Endothelial cell of umbilical vein (primary cell): ENCODE measurements at regions not wholly inside any gene's neighbourhood (a gene's known extent, or its start where the extent isn't known, plus 50 kb on each side); places are given as distances from the start of the nearest gene placed in this dataset.

Source experiments
- CTCF ChIP-seq, 2 donors: IDR thresholded peaks; 1 replicate in 1 of 2; 2 replicates in 1 of 2; pipeline ENCODE4 v1.5.1; 2011; ENCODE audit warnings: low read length in 2 of 2, mild to moderate bottlenecking in 2 of 2, moderate library complexity in 2 of 2, control low read depth in 1 of 2, inconsistent platforms in 1 of 2, low read depth in 1 of 2; ENCODE audit not compliant: insufficient read depth in 1 of 2; ENCODE audit errors: extremely low read depth in 1 of 2
- EZH2 ChIP-seq: IDR thresholded peaks from 2 replicates; pipeline ENCODE4 v1.6.1; 2012; ENCODE audit warnings: borderline replicate concordance, low read depth, mild to moderate bottlenecking, moderate library complexity, low read length, inconsistent platforms; ENCODE audit not compliant: severe bottlenecking
- MAX ChIP-seq: IDR thresholded peaks from 2 replicates; pipeline ENCODE4 v1.6.1; 2011; ENCODE audit not compliant: insufficient read depth, insufficient read length
- POLR2A ChIP-seq: IDR thresholded peaks from 2 replicates; pipeline ENCODE4 v1.6.1; 2012; ENCODE audit warnings: low read depth, mild to moderate bottlenecking, control low read depth, low read length
- POLR2AphosphoS5 ChIP-seq: IDR thresholded peaks from 2 replicates; pipeline ENCODE4 v1.6.1; 2012; ENCODE audit warnings: low read depth, mild to moderate bottlenecking, control low read depth, low read length, moderate library complexity; ENCODE audit not compliant: insufficient read depth

- TF ChIP-seq POLR2AphosphoS5 (no peak), CTCF (IDR thresholded peaks at IDR 0.05; ENCODE audit: extremely low read depth in 1 of 2, insufficient read depth in 1 of 2, low read depth in 1 of 2, low read length in 2 of 2) (no peak), MAX (no peak), POLR2A (no peak), EZH2 (no peak)
Measured at GRCh38 chr2:133937669-133938068, 316.2 kb upstream of the MGAT5 start.
